Kidney (tissue), 13 donors: ENCODE measurements at regions not wholly inside any gene's neighbourhood (a gene's known extent, or its start where the extent isn't known, plus 50 kb on each side); places are given as distances from the start of the nearest gene placed in this dataset.
"Not testable (repeated sequence)": the region's sequence is repeated elsewhere in the genome, so short reads cannot be mapped to it uniquely, and the experiment has no call there.

Experiments
- DNase-seq, 5 donors: peaks; one replicate each; pipeline ENCODE4 v3.0.0-alpha.2; 2013 to 2020
- FAIRE-seq: peaks from 2 replicates; lab custom pipeline; 2012; peaks lifted over from hg19 to GRCh38; lab: Jason Lieb, UNC
- H3K27ac ChIP-seq, 2 donors: one replicate each; pipeline ENCODE4 v1.7.0; 2013; ENCODE audit warnings: low read depth in 2 of 2, low read length in 2 of 2, inconsistent platforms in 1 of 2
- H3K27me3 ChIP-seq: one replicate; pipeline ENCODE4 v1.7.1; 2013; ENCODE audit warnings: low read length, inconsistent platforms; ENCODE audit not compliant: control insufficient read depth, insufficient read depth
- H3K36me3 ChIP-seq, 3 donors: one replicate each; pipeline versions ENCODE4 v1.7.0 to v1.7.1; 2013; ENCODE audit warnings: low read length in 3 of 3, control low read depth in 1 of 3, inconsistent platforms in 1 of 3; ENCODE audit not compliant: insufficient read depth in 3 of 3, control insufficient read depth in 2 of 3
- H3K4me1 ChIP-seq, 3 donors: one replicate each; pipeline versions ENCODE4 v1.7.0 to v1.7.1; 2013; ENCODE audit warnings: low read length in 3 of 3, inconsistent platforms in 1 of 3, low read depth in 1 of 3; ENCODE audit not compliant: control insufficient read depth in 2 of 3, insufficient read depth in 2 of 3
- H3K4me3 ChIP-seq, 3 donors: one replicate each; pipeline versions ENCODE4 v1.7.0 to v1.8.1; 2013; ENCODE audit warnings: low read length in 3 of 3, control low read depth in 1 of 3, inconsistent platforms in 1 of 3
- H3K9ac ChIP-seq, 3 donors: one replicate each; pipeline versions ENCODE4 v1.7.0 to v1.7.1; 2013; ENCODE audit warnings: low read length in 3 of 3, control low read depth in 1 of 3, inconsistent platforms in 1 of 3
- H3K9me3 ChIP-seq, 3 donors: one replicate each; pipeline versions ENCODE4 v1.7.0 to v1.7.1; 2013; ENCODE audit warnings: low read length in 3 of 3, control low read depth in 1 of 3, inconsistent platforms in 1 of 3; ENCODE audit not compliant: control insufficient read depth in 2 of 3, insufficient read depth in 1 of 3
- CTCF ChIP-seq: IDR thresholded peaks from 3 replicates; pipeline ENCODE4 v1.5.1; 2012; ENCODE audit warnings: mild to moderate bottlenecking, moderate library complexity, borderline replicate concordance; ENCODE audit not compliant: insufficient read depth; ENCODE audit errors: extremely low read depth
- intact Hi-C: fragments of 100-400 bp; cut with DNase I; formaldehyde crosslinking; loops from one replicate; pipeline ENCODE4 v1.11.1; 2022
- donor health status: control.
- donor health status: control.
- donor health status: control.
- donor health status: control.
- donor health status: control.
- donor health status: DM: yes; HTN: yes; CAD: no.
- donor health status: Normal renal cell carcinoma (clear cell type).

- no peak for TF ChIP-seq CTCF
- Histone ChIP-seq H3K9ac (no peak overlapping the region), H3K4me3 (no peak overlapping the region), H3K4me1 (no peaks in the 10 kb centered on the region), H3K9me3 (no peaks in the 10 kb centered on the region), H3K27ac (no peak overlapping the region), H3K27me3 (no peaks in the 10 kb centered on the region), H3K36me3 (no peaks in the 10 kb centered on the region)
- DNase-seq: no peak
- intact Hi-C loops: no loop called here
- no peak for FAIRE-seq
Measured at GRCh38 chr6:82551831-82552230, 188.2 kb downstream of the TPBG start.

GRCh38 chr6:82553863-82554531 lies 190.4 kb downstream of the TPBG start:
- Histone ChIP-seq H3K4me3 (no peak overlapping the region), H3K36me3 (no peaks in the 10 kb centered on the region), H3K27me3 (no peaks in the 10 kb centered on the region), H3K9ac (no peak overlapping the region), H3K27ac (no peak overlapping the region), H3K9me3 (no peaks in the 10 kb centered on the region), H3K4me1 (no peaks in the 10 kb centered on the region)
- DNase-seq: no peak
- no peak for TF ChIP-seq CTCF
- no peak for FAIRE-seq
- intact Hi-C loops: no loop called here

- DNase-seq (no peak), FAIRE-seq (no peak)
- H3K36me3 ChIP-seq: no peaks in the 10 kb centered on the region
- H3K9ac ChIP-seq: no peak overlapping the region
- intact Hi-C loops: no loop called here
- no peaks in the 10 kb centered on the region for H3K9me3 ChIP-seq
- H3K4me1 ChIP-seq: no peaks in the 10 kb centered on the region
- no peaks in the 10 kb centered on the region for H3K27me3 ChIP-seq
- H3K4me3 ChIP-seq: no peak overlapping the region
- TF ChIP-seq CTCF: no peak
- no peak overlapping the region for H3K27ac ChIP-seq
Measured at GRCh38 chr6:82554666-82555065, 191.0 kb downstream of the TPBG start.

- DNase-seq: no peak
- no peaks in the 10 kb centered on the region for H3K9me3 ChIP-seq
- intact Hi-C loops: no loop called here
- H3K4me3 ChIP-seq: no peak overlapping the region
- no peak for FAIRE-seq
- TF ChIP-seq CTCF: no peak
- no peak overlapping the region for H3K27ac ChIP-seq
- H3K4me1 ChIP-seq: no peaks in the 10 kb centered on the region
- H3K27me3 ChIP-seq: no peaks in the 10 kb centered on the region
- H3K36me3 ChIP-seq: no peaks in the 10 kb centered on the region
- no peak overlapping the region for H3K9ac ChIP-seq
Measured at GRCh38 chr6:82555801-82556200, 192.2 kb downstream of the TPBG start.

- DNase-seq, intact Hi-C loops, H3K9ac ChIP-seq, H3K4me3 ChIP-seq, H3K36me3 ChIP-seq, H3K27ac ChIP-seq, H3K27me3 ChIP-seq, FAIRE-seq, H3K4me1 ChIP-seq, H3K9me3 ChIP-seq: not testable (repeated sequence)
Measured at GRCh38 chr6:82558531-82558930, 194.9 kb downstream of the TPBG start.
